NB4 (cell line): ENCODE measurements at regions not wholly inside any gene's neighbourhood (a gene's known extent, or its start where the extent isn't known, plus 50 kb on each side); places are given as distances from the start of the nearest gene placed in this dataset.

ENCODE experiments used
- DNase-seq: peaks from one replicate; pipeline ENCODE4 v3.0.0; 2010; ENCODE audit warnings: low read depth
- H3K4me3 ChIP-seq: one replicate; pipeline ENCODE4 v1.5.1; 2011; ENCODE audit warnings: mild to moderate bottlenecking, low read depth, low read length, moderate library complexity
- MAX ChIP-seq: IDR thresholded peaks from 2 replicates; pipeline ENCODE4 v1.6.1; 2011; ENCODE audit warnings: low read depth, low read length
- MYC ChIP-seq: IDR thresholded peaks from 2 replicates; pipeline ENCODE4 v1.6.1; 2011; ENCODE audit warnings: low read depth, low read length
- POLR2A ChIP-seq: IDR thresholded peaks from 2 replicates; pipeline ENCODE4 v1.6.1; 2011; ENCODE audit warnings: mild to moderate bottlenecking; ENCODE audit not compliant: insufficient read length; ENCODE audit errors: extremely low read depth
- TF ChIP-seq, protein P1 (sequence below): IDR thresholded peaks from one replicate; pipeline ENCODE4 v1.5.1; 2012; ENCODE audit warnings: low read depth, low read length

DNA sequence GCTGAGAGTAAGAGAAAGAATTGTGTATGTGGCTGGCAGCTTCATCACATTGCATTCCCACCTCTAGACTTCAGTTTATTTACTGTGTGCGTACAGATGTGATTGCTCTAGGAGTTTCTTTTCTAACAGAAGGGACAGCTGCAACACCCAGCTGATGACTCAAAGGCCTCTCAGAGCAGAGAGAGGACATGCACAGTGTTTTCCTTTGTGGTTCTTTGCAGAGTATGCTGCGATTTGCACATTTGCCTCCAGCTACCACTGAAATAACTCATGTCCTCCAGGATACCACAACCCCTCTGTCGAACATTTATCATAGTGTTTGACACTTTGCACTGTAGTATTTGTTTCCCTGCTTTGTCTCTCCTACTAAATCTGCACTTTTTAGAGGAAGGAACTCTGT, 294.1 kb downstream of the STIM2 start:
- no peak for DNase-seq
- TF ChIP-seq MAX (no peak), MYC (no peak), POLR2A (no peak)
- TF ChIP-seq, protein P1, sequence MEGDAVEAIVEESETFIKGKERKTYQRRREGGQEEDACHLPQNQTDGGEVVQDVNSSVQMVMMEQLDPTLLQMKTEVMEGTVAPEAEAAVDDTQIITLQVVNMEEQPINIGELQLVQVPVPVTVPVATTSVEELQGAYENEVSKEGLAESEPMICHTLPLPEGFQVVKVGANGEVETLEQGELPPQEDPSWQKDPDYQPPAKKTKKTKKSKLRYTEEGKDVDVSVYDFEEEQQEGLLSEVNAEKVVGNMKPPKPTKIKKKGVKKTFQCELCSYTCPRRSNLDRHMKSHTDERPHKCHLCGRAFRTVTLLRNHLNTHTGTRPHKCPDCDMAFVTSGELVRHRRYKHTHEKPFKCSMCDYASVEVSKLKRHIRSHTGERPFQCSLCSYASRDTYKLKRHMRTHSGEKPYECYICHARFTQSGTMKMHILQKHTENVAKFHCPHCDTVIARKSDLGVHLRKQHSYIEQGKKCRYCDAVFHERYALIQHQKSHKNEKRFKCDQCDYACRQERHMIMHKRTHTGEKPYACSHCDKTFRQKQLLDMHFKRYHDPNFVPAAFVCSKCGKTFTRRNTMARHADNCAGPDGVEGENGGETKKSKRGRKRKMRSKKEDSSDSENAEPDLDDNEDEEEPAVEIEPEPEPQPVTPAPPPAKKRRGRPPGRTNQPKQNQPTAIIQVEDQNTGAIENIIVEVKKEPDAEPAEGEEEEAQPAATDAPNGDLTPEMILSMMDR, result no peak
- no peak overlapping the region for H3K4me3 ChIP-seq

DNA sequence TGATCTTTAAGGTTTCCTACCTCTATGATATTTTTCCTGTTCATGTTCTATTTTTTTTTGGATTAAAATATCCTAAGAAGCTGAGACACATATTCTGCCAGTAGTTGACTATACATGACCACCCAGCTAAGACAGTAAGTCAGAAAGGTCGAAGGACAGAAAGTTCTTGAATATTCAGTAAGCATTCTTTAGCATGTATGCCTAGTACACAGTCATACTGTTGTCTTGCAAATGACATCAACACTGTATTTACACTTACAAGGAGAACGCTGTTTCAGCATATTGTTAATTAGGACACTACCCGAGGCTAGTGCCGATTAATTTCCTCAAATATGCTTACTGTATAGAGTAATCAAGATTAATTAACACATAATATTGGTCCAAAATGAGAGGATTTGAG, 300.6 kb downstream of the STIM2 start:
- H3K4me3 ChIP-seq, result no peak overlapping the region
- TF ChIP-seq POLR2A (no peak), MAX (no peak), MYC (no peak)
- TF ChIP-seq, protein P1, result no peak
- no peak for DNase-seq

DNA sequence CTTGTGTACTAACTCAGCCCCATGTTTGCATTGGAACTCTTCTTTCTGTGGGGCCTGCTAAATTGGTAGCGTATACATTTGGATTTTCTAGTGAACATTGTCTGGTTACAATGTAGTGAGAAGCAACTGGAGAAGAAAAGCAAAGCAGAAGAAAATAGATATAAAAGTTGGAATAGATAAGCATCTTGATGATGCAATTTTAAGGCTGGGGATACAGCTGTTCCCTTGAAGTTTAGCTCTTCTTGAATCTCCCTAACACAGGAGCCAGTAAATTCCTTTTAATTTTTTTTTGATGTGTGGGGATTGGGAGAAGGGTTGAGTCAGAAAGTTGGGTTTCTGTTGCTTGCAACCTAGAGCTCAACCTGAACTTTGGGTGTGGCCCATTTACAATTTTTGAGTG, 308.1 kb downstream of the STIM2 start:
- no peak for DNase-seq
- H3K4me3 ChIP-seq, result no peak overlapping the region
- TF ChIP-seq, protein P1, result no peak
- TF ChIP-seq MYC, result no peak
- no peak for TF ChIP-seq MAX
- TF ChIP-seq POLR2A, result no peak

DNA sequence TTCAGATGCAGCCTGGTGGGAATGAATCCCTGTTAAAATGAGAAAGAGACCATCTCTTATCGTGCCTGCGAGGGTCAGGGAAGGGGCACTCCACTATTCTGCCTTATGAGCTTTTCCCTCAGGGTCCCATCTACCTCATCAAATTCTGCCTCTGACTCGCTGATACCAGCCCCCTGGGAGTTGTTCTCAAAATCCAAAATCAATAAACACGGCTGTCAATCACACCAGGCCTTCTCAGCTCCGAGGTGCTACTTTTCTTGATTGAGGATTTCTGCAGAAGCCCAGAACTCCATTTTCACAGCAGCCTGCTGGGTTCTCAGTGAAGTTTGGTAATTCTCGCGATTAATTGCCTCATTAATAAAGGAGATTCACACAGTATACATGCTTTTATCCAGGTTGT, 312.6 kb downstream of the STIM2 start:
- H3K4me3 ChIP-seq, result no peak overlapping the region
- DNase-seq, result no peak
- TF ChIP-seq POLR2A (no peak), MYC (no peak), MAX (no peak)
- TF ChIP-seq, protein P1, result no peak

GRCh38 chr4:27176400-27176799, 315.8 kb downstream of the STIM2 start:
- peak; percentile 58 for DNase-seq
- no peak overlapping the region for H3K4me3 ChIP-seq
- TF ChIP-seq, protein P1, result peak; percentile 51
- TF ChIP-seq MAX (no peak), POLR2A (no peak), MYC (no peak)

GRCh38 chr4:27176881-27177280, 316.2 kb downstream of the STIM2 start:
- H3K4me3 ChIP-seq, result no peak overlapping the region
- DNase-seq, result no peak
- TF ChIP-seq MAX (no peak), MYC (no peak), POLR2A (no peak)
- TF ChIP-seq, protein P1, result no peak
